ENCODE measurements at regions not wholly inside any gene's neighbourhood (a gene's known extent, or its start where the extent isn't known, plus 50 kb on each side); places are given as distances from the start of the nearest gene placed in this dataset.
A peak's percentile ranks its signal among the peaks of the same experiment; 100 is the strongest.

DNA sequence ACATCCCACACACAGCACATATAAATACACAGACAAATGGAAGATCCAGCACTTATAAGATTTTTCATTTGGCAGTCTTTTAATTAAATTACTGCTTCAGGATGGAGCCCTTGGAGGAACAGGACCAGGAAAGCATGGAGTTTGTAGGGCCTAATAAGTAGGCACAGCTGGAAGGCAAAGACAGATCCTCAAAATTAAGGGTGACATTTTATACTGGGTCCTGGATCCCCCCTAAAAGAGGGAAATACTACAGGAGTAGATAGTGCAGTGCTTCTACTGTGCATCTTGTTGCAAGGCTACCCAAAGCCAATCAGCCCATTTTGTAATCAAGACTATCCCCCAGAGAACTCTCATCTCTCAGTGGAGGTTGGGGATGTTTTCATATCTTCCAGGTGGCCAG lies 1860.7 kb upstream of the PCDH10 start:
- H3K9me3 ChIP-seq (ENCODE audit: control insufficient read depth, insufficient read depth, low read depth, low read length) = no peaks in the 10 kb centered on the region
- H3K27ac ChIP-seq (ENCODE audit: extremely low read depth, low read depth, low read length) = no peak overlapping the region
- H3K4me3 ChIP-seq (ENCODE audit: low read depth, low read length) = no peak overlapping the region
- no peaks in the 10 kb centered on the region for H3K4me1 ChIP-seq (ENCODE audit: control insufficient read depth, insufficient read depth, low read length)
- ChIA-PET CTCF (no interaction called here), POLR2A (no interaction called here)
- peak; percentile 68; the same call in 1 of the 2 replicates for TF ChIP-seq TRIM28 (IDR thresholded peaks at IDR 0.05; ENCODE audit: borderline replicate concordance, low read length)
- TF ChIP-seq SETDB1 (IDR thresholded peaks at IDR 0.05; ENCODE audit: insufficient read length, low read length) = peak; percentile 75
- no peak for TF ChIP-seq ZNF146 (tag by site-specific recombination; IDR thresholded peaks at IDR 0.05)
- no peaks in the 10 kb centered on the region for H3K36me3 ChIP-seq (ENCODE audit: control insufficient read depth in 2 of 2, insufficient read depth in 1 of 2, low read length in 2 of 2)

DNA sequence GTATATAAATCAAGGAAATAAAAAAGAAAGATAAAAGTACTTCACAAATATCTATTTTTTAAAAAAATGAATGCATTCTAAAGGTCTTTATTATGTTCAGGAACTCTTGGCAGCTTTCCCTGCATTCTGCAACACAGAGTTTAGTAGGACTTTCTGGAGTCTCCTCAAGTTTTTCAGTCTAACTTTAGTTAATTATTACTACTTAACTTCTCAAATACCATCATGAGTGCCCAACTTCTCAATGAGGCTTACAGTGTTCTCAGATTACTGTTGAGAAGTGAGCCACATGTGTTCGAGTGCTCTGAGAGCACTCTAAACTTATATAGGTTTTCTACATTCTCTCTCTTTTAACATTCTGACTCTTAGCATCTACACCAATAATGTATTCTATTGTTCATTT lies 1852.9 kb upstream of the PCDH10 start:
- no peak overlapping the region for H3K4me3 ChIP-seq (ENCODE audit: low read depth, low read length)
- no peaks in the 10 kb centered on the region for H3K36me3 ChIP-seq (ENCODE audit: control insufficient read depth in 2 of 2, insufficient read depth in 1 of 2, low read length in 2 of 2)
- TF ChIP-seq, protein P1, sequence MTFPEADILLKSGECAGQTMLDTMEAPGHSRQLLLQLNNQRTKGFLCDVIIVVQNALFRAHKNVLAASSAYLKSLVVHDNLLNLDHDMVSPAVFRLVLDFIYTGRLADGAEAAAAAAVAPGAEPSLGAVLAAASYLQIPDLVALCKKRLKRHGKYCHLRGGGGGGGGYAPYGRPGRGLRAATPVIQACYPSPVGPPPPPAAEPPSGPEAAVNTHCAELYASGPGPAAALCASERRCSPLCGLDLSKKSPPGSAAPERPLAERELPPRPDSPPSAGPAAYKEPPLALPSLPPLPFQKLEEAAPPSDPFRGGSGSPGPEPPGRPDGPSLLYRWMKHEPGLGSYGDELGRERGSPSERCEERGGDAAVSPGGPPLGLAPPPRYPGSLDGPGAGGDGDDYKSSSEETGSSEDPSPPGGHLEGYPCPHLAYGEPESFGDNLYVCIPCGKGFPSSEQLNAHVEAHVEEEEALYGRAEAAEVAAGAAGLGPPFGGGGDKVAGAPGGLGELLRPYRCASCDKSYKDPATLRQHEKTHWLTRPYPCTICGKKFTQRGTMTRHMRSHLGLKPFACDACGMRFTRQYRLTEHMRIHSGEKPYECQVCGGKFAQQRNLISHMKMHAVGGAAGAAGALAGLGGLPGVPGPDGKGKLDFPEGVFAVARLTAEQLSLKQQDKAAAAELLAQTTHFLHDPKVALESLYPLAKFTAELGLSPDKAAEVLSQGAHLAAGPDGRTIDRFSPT (tag by site-specific recombination; IDR thresholded peaks at IDR 0.05) = no peak
- no peak for TF ChIP-seq ZNF707 (tag by site-specific recombination; IDR thresholded peaks at IDR 0.05)
- TF ChIP-seq ZNF19 (tag by site-specific recombination; IDR thresholded peaks at IDR 0.05; ENCODE audit: low read depth) = no peak
- TF ChIP-seq, protein P2, sequence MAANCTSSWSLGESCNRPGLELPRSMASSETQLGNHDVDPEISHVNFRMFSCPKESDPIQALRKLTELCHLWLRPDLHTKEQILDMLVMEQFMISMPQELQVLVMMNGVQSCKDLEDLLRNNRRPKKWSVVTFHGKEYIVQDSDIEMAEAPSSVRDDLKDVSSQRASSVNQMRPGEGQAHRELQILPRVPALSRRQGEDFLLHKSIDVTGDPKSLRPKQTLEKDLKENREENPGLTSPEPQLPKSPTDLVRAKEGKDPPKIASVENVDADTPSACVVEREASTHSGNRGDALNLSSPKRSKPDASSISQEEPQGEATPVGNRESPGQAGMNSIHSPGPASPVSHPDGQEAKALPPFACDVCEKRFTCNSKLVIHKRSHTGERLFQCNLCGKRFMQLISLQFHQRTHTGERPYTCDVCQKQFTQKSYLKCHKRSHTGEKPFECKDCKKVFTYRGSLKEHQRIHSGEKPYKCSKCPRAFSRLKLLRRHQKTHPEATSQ (tag by site-specific recombination; IDR thresholded peaks at IDR 0.05) = no peak
- TF ChIP-seq ZIC2 (tag by site-specific recombination; IDR thresholded peaks at IDR 0.05) = no peak
- no peak for TF ChIP-seq OSR2 (tag by site-specific recombination; IDR thresholded peaks at IDR 0.05)
- no peak for TF ChIP-seq ZNF366 (tag by site-specific recombination; conservative IDR thresholded peaks at IDR 0.05)
- TF ChIP-seq KLF8 (tag by site-specific recombination; IDR thresholded peaks at IDR 0.05) = no peak
- no peak for TF ChIP-seq ZFP41 (tag by site-specific recombination; IDR thresholded peaks at IDR 0.05; ENCODE audit: borderline replicate concordance)
- TF ChIP-seq ZNF274 (IDR thresholded peaks at IDR 0.05; ENCODE audit: low read length) = no peak
- TF ChIP-seq ZNF274 (tag by site-specific recombination; IDR thresholded peaks at IDR 0.05; ENCODE audit: borderline replicate concordance) = no peak
- CTCF ChIA-PET = interaction anchor here (0.5 kb wide), 1 partner anchor 191 kb away, joined by 3 read pairs; no protein-coding TSS in a partner anchor
- no peak overlapping the region for H3K27ac ChIP-seq (ENCODE audit: extremely low read depth, low read depth, low read length)
- no peaks in the 10 kb centered on the region for H3K9me3 ChIP-seq (ENCODE audit: control insufficient read depth, insufficient read depth, low read depth, low read length)
- POLR2A ChIA-PET = no interaction called here
- no peaks in the 10 kb centered on the region for H3K4me1 ChIP-seq (ENCODE audit: control insufficient read depth, insufficient read depth, low read length)

DNA sequence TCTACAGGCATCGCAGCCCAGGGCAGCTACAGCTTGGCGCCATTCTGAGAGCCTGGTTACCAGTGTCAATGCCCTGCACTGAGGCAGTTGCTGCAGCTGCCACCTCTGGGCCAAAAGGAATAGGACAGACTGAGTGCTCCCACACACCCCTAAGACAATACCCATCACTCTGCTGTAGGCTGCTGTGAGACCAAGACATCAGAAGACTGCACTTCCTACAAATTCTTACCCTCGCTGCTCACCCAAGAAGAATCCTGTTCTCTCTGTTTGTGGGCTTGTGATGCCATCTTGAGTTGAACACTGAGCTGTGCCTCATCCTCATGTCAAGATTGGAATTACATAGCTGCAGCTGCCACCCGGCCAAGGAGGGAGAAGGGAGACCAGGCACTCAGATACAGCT lies 1847.0 kb upstream of the PCDH10 start:
- Histone ChIP-seq H3K9me3 (ENCODE audit: control insufficient read depth, insufficient read depth, low read depth, low read length) (no peaks in the 10 kb centered on the region), H3K36me3 (ENCODE audit: control insufficient read depth in 2 of 2, insufficient read depth in 1 of 2, low read length in 2 of 2) (no peaks in the 10 kb centered on the region), H3K4me1 (ENCODE audit: control insufficient read depth, insufficient read depth, low read length) (no peaks in the 10 kb centered on the region), H3K27ac (ENCODE audit: extremely low read depth, low read depth, low read length) (no peak overlapping the region), H3K4me3 (ENCODE audit: low read depth, low read length) (no peak overlapping the region)
- ChIA-PET POLR2A (no interaction called here), CTCF (interaction anchor here (0.7 kb wide), 1 partner anchor 811 kb away, joined by 3 read pairs; no protein-coding TSS in a partner anchor)
- TF ChIP-seq, protein P3, sequence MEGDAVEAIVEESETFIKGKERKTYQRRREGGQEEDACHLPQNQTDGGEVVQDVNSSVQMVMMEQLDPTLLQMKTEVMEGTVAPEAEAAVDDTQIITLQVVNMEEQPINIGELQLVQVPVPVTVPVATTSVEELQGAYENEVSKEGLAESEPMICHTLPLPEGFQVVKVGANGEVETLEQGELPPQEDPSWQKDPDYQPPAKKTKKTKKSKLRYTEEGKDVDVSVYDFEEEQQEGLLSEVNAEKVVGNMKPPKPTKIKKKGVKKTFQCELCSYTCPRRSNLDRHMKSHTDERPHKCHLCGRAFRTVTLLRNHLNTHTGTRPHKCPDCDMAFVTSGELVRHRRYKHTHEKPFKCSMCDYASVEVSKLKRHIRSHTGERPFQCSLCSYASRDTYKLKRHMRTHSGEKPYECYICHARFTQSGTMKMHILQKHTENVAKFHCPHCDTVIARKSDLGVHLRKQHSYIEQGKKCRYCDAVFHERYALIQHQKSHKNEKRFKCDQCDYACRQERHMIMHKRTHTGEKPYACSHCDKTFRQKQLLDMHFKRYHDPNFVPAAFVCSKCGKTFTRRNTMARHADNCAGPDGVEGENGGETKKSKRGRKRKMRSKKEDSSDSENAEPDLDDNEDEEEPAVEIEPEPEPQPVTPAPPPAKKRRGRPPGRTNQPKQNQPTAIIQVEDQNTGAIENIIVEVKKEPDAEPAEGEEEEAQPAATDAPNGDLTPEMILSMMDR (tag by site-specific recombination; IDR thresholded peaks at IDR 0.05) = no peak

Measured in HEK293 (cell line).